ENCODE measurements at regions not wholly inside any gene's neighbourhood (a gene's known extent, or its start where the extent isn't known, plus 50 kb on each side); places are given as distances from the start of the nearest gene placed in this dataset.
"Not testable (repeated sequence)": the region's sequence is repeated elsewhere in the genome, so short reads cannot be mapped to it uniquely, and the experiment has no call there.

GRCh38 chr12:89227774-89228173 lies 124.5 kb downstream of the DUSP6 start:
- intact Hi-C loops (cut with micrococcal nuclease; ENCODE audit: unreplicated experiment), result no loop called here

GRCh38 chr12:89225808-89226411 lies 126.4 kb downstream of the DUSP6 start:
- BruUV-seq (replicated peaks), result no TSS peak
- Histone ChIP-seq H3K9me3 (ENCODE audit: low read length) (no peaks in the 10 kb centered on the region), H3K27ac (ENCODE audit: low read depth, low read length, poor library complexity, severe bottlenecking) (no peak overlapping the region), H3K79me2 (ENCODE audit: insufficient read depth, low read depth, low read length) (no peaks in the 10 kb centered on the region), H3K4me1 (ENCODE audit: insufficient read depth, low read length, poor library complexity, severe bottlenecking) (no peaks in the 10 kb centered on the region), H2AFZ (ENCODE audit: low read length) (no peak overlapping the region), H3K4me2 (ENCODE audit: low read length) (no peak overlapping the region), H3K9me2 (ENCODE audit: insufficient read depth, low read length) (no peaks in the 10 kb centered on the region), H3K4me3 (ENCODE audit: low read depth, low read length, poor library complexity, severe bottlenecking) (no peak overlapping the region), H3K36me3 (ENCODE audit: insufficient read depth, low read length) (no peaks in the 10 kb centered on the region), H4K20me1 (ENCODE audit: insufficient read depth, low read length) (no peaks in the 10 kb centered on the region)
- no peak for DNase-seq (ENCODE audit: low spot score)
- intact Hi-C loops (cut with micrococcal nuclease; ENCODE audit: unreplicated experiment), result no loop called here
- ChIA-PET CTCF (ENCODE audit: unreplicated experiment) (no interaction called here), POLR2A (interaction anchor here (0.8 to 1.1 kb wide), 3 partner anchors 13 to 105 kb away, joined by 3 to 4 read pairs (median 3); no protein-coding TSS in a partner anchor)
- TF ChIP-seq EZH2phosphoT487 (IDR thresholded peaks at IDR 0.05; ENCODE audit: borderline replicate concordance, low read depth, low read length) (no peak), CTCF (conservative IDR thresholded peaks at IDR 0.05; ENCODE audit: low read length) (no peak)

More at GRCh38 chr12:89227774-89228173, 124.5 kb downstream of the DUSP6 start:
- Histone ChIP-seq H3K27ac (ENCODE audit: low read depth, low read length, poor library complexity, severe bottlenecking) (no peak overlapping the region), H3K9me2 (ENCODE audit: insufficient read depth, low read length) (no peaks in the 10 kb centered on the region), H2AFZ (ENCODE audit: low read length) (no peak overlapping the region), H3K4me2 (ENCODE audit: low read length) (no peak overlapping the region), H3K36me3 (ENCODE audit: insufficient read depth, low read length) (no peaks in the 10 kb centered on the region), H4K20me1 (ENCODE audit: insufficient read depth, low read length) (no peaks in the 10 kb centered on the region), H3K4me3 (ENCODE audit: low read depth, low read length, poor library complexity, severe bottlenecking) (no peak overlapping the region), H3K9me3 (ENCODE audit: low read length) (no peaks in the 10 kb centered on the region), H3K4me1 (ENCODE audit: insufficient read depth, low read length, poor library complexity, severe bottlenecking) (no peaks in the 10 kb centered on the region), H3K79me2 (ENCODE audit: insufficient read depth, low read depth, low read length) (no peaks in the 10 kb centered on the region)
- no TSS peak for BruUV-seq (replicated peaks)
- no peak for TF ChIP-seq CTCF (conservative IDR thresholded peaks at IDR 0.05; ENCODE audit: low read length)
- no peak for TF ChIP-seq EZH2phosphoT487 (IDR thresholded peaks at IDR 0.05; ENCODE audit: borderline replicate concordance, low read depth, low read length)
- POLR2A ChIA-PET, result interaction anchor here (0.5 to 0.9 kb wide), 4 partner anchors 11 to 96 kb away, joined by 3 to 4 read pairs (median 3); no protein-coding TSS in a partner anchor
- CTCF ChIA-PET (ENCODE audit: unreplicated experiment), result no interaction called here
- no peak for DNase-seq (ENCODE audit: low spot score)

GRCh38 chr12:89225401-89225800 lies 126.9 kb downstream of the DUSP6 start:
- Histone ChIP-seq H3K36me3 (ENCODE audit: insufficient read depth, low read length) (no peaks in the 10 kb centered on the region), H3K4me2 (ENCODE audit: low read length) (no peak overlapping the region), H3K4me3 (ENCODE audit: low read depth, low read length, poor library complexity, severe bottlenecking) (no peak overlapping the region), H3K79me2 (ENCODE audit: insufficient read depth, low read depth, low read length) (no peaks in the 10 kb centered on the region), H2AFZ (ENCODE audit: low read length) (no peak overlapping the region), H3K4me1 (ENCODE audit: insufficient read depth, low read length, poor library complexity, severe bottlenecking) (no peaks in the 10 kb centered on the region), H3K9me3 (ENCODE audit: low read length) (no peaks in the 10 kb centered on the region), H4K20me1 (ENCODE audit: insufficient read depth, low read length) (no peaks in the 10 kb centered on the region), H3K9me2 (ENCODE audit: insufficient read depth, low read length) (no peaks in the 10 kb centered on the region), H3K27ac (ENCODE audit: low read depth, low read length, poor library complexity, severe bottlenecking) (no peak overlapping the region)
- intact Hi-C loops (cut with micrococcal nuclease; ENCODE audit: unreplicated experiment), result no loop called here
- BruUV-seq (replicated peaks), result no TSS peak
- ChIA-PET POLR2A (interaction anchor here (0.5 to 1.1 kb wide), 5 partner anchors 12 to 105 kb away, joined by 3 to 4 read pairs (median 3); no protein-coding TSS in a partner anchor), CTCF (ENCODE audit: unreplicated experiment) (no interaction called here)
- no peak for TF ChIP-seq CTCF (conservative IDR thresholded peaks at IDR 0.05; ENCODE audit: low read length)
- no peak for TF ChIP-seq EZH2phosphoT487 (IDR thresholded peaks at IDR 0.05; ENCODE audit: borderline replicate concordance, low read depth, low read length)
- DNase-seq (ENCODE audit: low spot score), result no peak

- H3K36me3 ChIP-seq (ENCODE audit: insufficient read depth, low read length); H2AFZ ChIP-seq (ENCODE audit: low read length); H3K9me2 ChIP-seq (ENCODE audit: insufficient read depth, low read length); H3K9me3 ChIP-seq (ENCODE audit: low read length); H3K4me1 ChIP-seq (ENCODE audit: insufficient read depth, low read length, poor library complexity, severe bottlenecking); H3K4me3 ChIP-seq (ENCODE audit: low read depth, low read length, poor library complexity, severe bottlenecking); H3K79me2 ChIP-seq (ENCODE audit: insufficient read depth, low read depth, low read length); intact Hi-C loops (cut with micrococcal nuclease; ENCODE audit: unreplicated experiment); H3K4me2 ChIP-seq (ENCODE audit: low read length); BruUV-seq (replicated peaks); CTCF ChIA-PET (ENCODE audit: unreplicated experiment); H4K20me1 ChIP-seq (ENCODE audit: insufficient read depth, low read length); H3K27ac ChIP-seq (ENCODE audit: low read depth, low read length, poor library complexity, severe bottlenecking); DNase-seq (ENCODE audit: low spot score): not testable (repeated sequence)
- POLR2A ChIA-PET, result interaction anchor here (0.6 to 1.3 kb wide), 2 partner anchors 46 to 160 kb away, joined by 3 to 5 read pairs; no protein-coding TSS in a partner anchor
Measured at GRCh38 chr12:89222580-89222979, 129.7 kb downstream of the DUSP6 start.
